Neural cell (in vitro differentiated cells): ENCODE measurements at regions not wholly inside any gene's neighbourhood (a gene's known extent, or its start where the extent isn't known, plus 50 kb on each side); places are given as distances from the start of the nearest gene placed in this dataset.

Source experiments
- POLR2AphosphoS5 ChIP-seq: IDR thresholded peaks from 2 replicates; pipeline ENCODE4 v1.6.1; 2012
- RAD21 ChIP-seq: fragments of 450-650 bp; conservative IDR thresholded peaks from 2 replicates; pipeline ENCODE4 v1.6.1; 2014; ENCODE audit warnings: antibody characterized with exemption, mild to moderate bottlenecking, moderate library complexity
- TF ChIP-seq, protein P1 (sequence below): fragments of 450-650 bp; IDR thresholded peaks from 2 replicates; pipeline ENCODE4 v1.5.1; 2014; ENCODE audit warnings: antibody characterized with exemption, mild to moderate bottlenecking, moderate library complexity; ENCODE audit not compliant: poor library complexity, severe bottlenecking

DNA sequence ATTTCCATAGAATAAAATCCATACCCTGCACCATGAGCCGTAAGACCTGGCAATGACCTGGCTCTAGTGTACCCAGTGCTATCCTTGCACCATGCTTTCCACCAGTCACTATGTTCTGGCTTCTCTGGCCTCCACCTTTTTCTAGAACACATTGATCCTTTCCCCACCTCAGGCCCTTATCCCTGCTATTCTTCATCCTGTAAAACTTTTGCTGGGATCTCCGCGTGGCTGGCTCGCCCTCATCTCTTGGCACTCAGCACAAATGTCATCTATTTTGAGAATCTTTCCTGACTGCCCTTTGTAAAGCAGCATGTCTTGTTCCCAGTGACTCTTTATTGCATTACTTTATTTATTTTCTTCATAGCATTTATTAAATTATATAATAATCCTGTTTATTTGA lies 169.8 kb upstream of the B3GALT2 start:
- TF ChIP-seq, protein P1, sequence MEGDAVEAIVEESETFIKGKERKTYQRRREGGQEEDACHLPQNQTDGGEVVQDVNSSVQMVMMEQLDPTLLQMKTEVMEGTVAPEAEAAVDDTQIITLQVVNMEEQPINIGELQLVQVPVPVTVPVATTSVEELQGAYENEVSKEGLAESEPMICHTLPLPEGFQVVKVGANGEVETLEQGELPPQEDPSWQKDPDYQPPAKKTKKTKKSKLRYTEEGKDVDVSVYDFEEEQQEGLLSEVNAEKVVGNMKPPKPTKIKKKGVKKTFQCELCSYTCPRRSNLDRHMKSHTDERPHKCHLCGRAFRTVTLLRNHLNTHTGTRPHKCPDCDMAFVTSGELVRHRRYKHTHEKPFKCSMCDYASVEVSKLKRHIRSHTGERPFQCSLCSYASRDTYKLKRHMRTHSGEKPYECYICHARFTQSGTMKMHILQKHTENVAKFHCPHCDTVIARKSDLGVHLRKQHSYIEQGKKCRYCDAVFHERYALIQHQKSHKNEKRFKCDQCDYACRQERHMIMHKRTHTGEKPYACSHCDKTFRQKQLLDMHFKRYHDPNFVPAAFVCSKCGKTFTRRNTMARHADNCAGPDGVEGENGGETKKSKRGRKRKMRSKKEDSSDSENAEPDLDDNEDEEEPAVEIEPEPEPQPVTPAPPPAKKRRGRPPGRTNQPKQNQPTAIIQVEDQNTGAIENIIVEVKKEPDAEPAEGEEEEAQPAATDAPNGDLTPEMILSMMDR, result no peak
- no peak for TF ChIP-seq POLR2AphosphoS5
- no peak for TF ChIP-seq RAD21
